ENCODE measurements at regions not wholly inside any gene's neighbourhood (a gene's known extent, or its start where the extent isn't known, plus 50 kb on each side); places are given as distances from the start of the nearest gene placed in this dataset.

DNA sequence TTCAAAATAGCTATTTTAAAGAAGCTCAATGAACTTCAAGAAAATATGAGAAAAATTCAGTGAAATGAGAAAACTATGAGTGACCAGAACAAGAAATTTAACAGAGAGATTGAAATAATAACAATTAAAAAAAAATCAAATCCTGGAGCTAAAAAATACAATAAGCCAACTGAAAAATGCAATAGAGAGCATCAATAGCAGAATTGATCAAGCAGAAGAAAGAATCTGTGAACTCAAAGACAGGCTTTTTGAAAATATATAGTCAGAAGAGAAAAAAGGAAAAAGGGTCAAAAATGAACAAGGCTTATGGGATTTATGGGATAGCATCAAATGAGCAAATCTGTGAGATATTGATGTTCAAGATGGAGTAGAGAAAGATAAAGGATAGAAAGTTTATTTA is 133.0 kb downstream of the OTUD1 start:
- Histone ChIP-seq H3K18ac (ENCODE audit: low read depth in 1 of 2, low read length in 2 of 2) (no peak overlapping the region), H2AFZ (ENCODE audit: low read depth, low read length) (no peak overlapping the region), H2BK5ac (ENCODE audit: low read depth, low read length, poor library complexity, severe bottlenecking) (no peak overlapping the region), H2BK15ac (ENCODE audit: low read depth, poor library complexity, severe bottlenecking) (no peak overlapping the region), H2AK5ac (ENCODE audit: low read length, severe bottlenecking) (no peak overlapping the region), H3K14ac (ENCODE audit: low read length in 2 of 2) (no peak overlapping the region), H3K4me2 (ENCODE audit: low read length, poor library complexity, severe bottlenecking) (no peak overlapping the region), H3K36me3 (ENCODE audit: control insufficient read depth in 1 of 2, insufficient read depth in 2 of 2, low read depth in 1 of 2, low read length in 2 of 2) (no peaks in the 10 kb centered on the region), H3K4ac (ENCODE audit: low read depth in 1 of 2, low read length in 2 of 2) (no peak overlapping the region), H3K27ac (ENCODE audit: low read length, poor library complexity, severe bottlenecking) (no peak overlapping the region), H2BK120ac (ENCODE audit: low read depth, low read length) (no peak overlapping the region), H4K8ac (ENCODE audit: low read length) (no peak overlapping the region), H3K4me1 (ENCODE audit: control insufficient read depth, insufficient read depth, low read depth, low read length) (no peaks in the 10 kb centered on the region), H3K4me3 (ENCODE audit: insufficient read depth in 1 of 2, low read depth in 1 of 2, low read length in 2 of 2) (no peak overlapping the region), H4K91ac (ENCODE audit: low read length) (no peak overlapping the region), H3K79me1 (replicated peaks; ENCODE audit: low read length, poor library complexity, severe bottlenecking) (no peaks in the 10 kb centered on the region), H2BK12ac (ENCODE audit: low read length in 2 of 2) (no peak overlapping the region), H3K9ac (ENCODE audit: low read length) (no peak overlapping the region), H3K9me3 (ENCODE audit: control insufficient read depth, low read length) (peaks cover 44% of the 10 kb centered on the region), H3K27me3 (ENCODE audit: control insufficient read depth in 1 of 2, insufficient read depth in 1 of 2, low read length in 2 of 2) (no peaks in the 10 kb centered on the region), H3K23ac (ENCODE audit: low read length in 2 of 2) (no peak overlapping the region)
- DNase-seq, result no peak

- no peak overlapping the region for H3K27ac ChIP-seq (ENCODE audit: low read length, poor library complexity, severe bottlenecking)
- no peak overlapping the region for H3K14ac ChIP-seq (ENCODE audit: low read length in 2 of 2)
- H3K23ac ChIP-seq (ENCODE audit: low read length in 2 of 2), result no peak overlapping the region
- H2AFZ ChIP-seq (ENCODE audit: low read depth, low read length), result no peak overlapping the region
- H3K9me3 ChIP-seq (ENCODE audit: control insufficient read depth, low read length), result peaks cover 5% of the 10 kb centered on the region
- H4K91ac ChIP-seq (ENCODE audit: low read length), result no peak overlapping the region
- H2BK120ac ChIP-seq (ENCODE audit: low read depth, low read length), result no peak overlapping the region
- H3K79me1 ChIP-seq (replicated peaks; ENCODE audit: low read length, poor library complexity, severe bottlenecking), result no peaks in the 10 kb centered on the region
- H3K27me3 ChIP-seq (ENCODE audit: control insufficient read depth in 1 of 2, insufficient read depth in 1 of 2, low read length in 2 of 2), result peaks cover 0 to 4% of the 10 kb centered on the region in 2 experiments
- WGBS, result 73% methylated on average over 2 of the region's 2 CpGs
- H3K4ac ChIP-seq (ENCODE audit: low read depth in 1 of 2, low read length in 2 of 2), result no peak overlapping the region
- H3K18ac ChIP-seq (ENCODE audit: low read depth in 1 of 2, low read length in 2 of 2), result no peak overlapping the region
- H3K4me3 ChIP-seq (ENCODE audit: insufficient read depth in 1 of 2, low read depth in 1 of 2, low read length in 2 of 2), result no peak overlapping the region
- no peak overlapping the region for H2AK5ac ChIP-seq (ENCODE audit: low read length, severe bottlenecking)
- no peaks in the 10 kb centered on the region for H3K36me3 ChIP-seq (ENCODE audit: control insufficient read depth in 1 of 2, insufficient read depth in 2 of 2, low read depth in 1 of 2, low read length in 2 of 2)
- no peak overlapping the region for H4K8ac ChIP-seq (ENCODE audit: low read length)
- DNase-seq, result no peak
- no peak overlapping the region for H2BK12ac ChIP-seq (ENCODE audit: low read length in 2 of 2)
- no peak overlapping the region for H3K9ac ChIP-seq (ENCODE audit: low read length)
- no peaks in the 10 kb centered on the region for H3K4me1 ChIP-seq (ENCODE audit: control insufficient read depth, insufficient read depth, low read depth, low read length)
- H2BK5ac ChIP-seq (ENCODE audit: low read depth, low read length, poor library complexity, severe bottlenecking), result no peak overlapping the region
- H2BK15ac ChIP-seq (ENCODE audit: low read depth, poor library complexity, severe bottlenecking), result no peak overlapping the region
- H3K4me2 ChIP-seq (ENCODE audit: low read length, poor library complexity, severe bottlenecking), result no peak overlapping the region
These were observed 143.1 kb downstream of the OTUD1 start for GRCh38 chr10:23581906-23582450.

- Histone ChIP-seq H2AFZ (ENCODE audit: low read depth, low read length) (no peak overlapping the region), H3K79me1 (replicated peaks; ENCODE audit: low read length, poor library complexity, severe bottlenecking) (no peaks in the 10 kb centered on the region), H2BK12ac (ENCODE audit: low read length in 2 of 2) (no peak overlapping the region), H3K18ac (ENCODE audit: low read depth in 1 of 2, low read length in 2 of 2) (no peak overlapping the region), H3K9ac (ENCODE audit: low read length) (no peak overlapping the region), H2BK5ac (ENCODE audit: low read depth, low read length, poor library complexity, severe bottlenecking) (no peak overlapping the region), H3K27me3 (ENCODE audit: control insufficient read depth in 1 of 2, insufficient read depth in 1 of 2, low read length in 2 of 2) (peaks cover 0 to 2% of the 10 kb centered on the region in 2 experiments), H3K23ac (ENCODE audit: low read length in 2 of 2) (no peak overlapping the region), H3K4me1 (ENCODE audit: control insufficient read depth, insufficient read depth, low read depth, low read length) (no peaks in the 10 kb centered on the region), H3K14ac (ENCODE audit: low read length in 2 of 2) (no peak overlapping the region), H3K9me3 (ENCODE audit: control insufficient read depth, low read length) (no peaks in the 10 kb centered on the region), H3K4me3 (ENCODE audit: insufficient read depth in 1 of 2, low read depth in 1 of 2, low read length in 2 of 2) (no peak overlapping the region), H3K27ac (ENCODE audit: low read length, poor library complexity, severe bottlenecking) (no peak overlapping the region), H4K91ac (ENCODE audit: low read length) (no peak overlapping the region), H3K36me3 (ENCODE audit: control insufficient read depth in 1 of 2, insufficient read depth in 2 of 2, low read depth in 1 of 2, low read length in 2 of 2) (no peaks in the 10 kb centered on the region), H3K4ac (ENCODE audit: low read depth in 1 of 2, low read length in 2 of 2) (no peak overlapping the region), H3K4me2 (ENCODE audit: low read length, poor library complexity, severe bottlenecking) (no peak overlapping the region), H2AK5ac (ENCODE audit: low read length, severe bottlenecking) (no peak overlapping the region), H4K8ac (ENCODE audit: low read length) (no peak overlapping the region), H2BK15ac (ENCODE audit: low read depth, poor library complexity, severe bottlenecking) (no peak overlapping the region), H2BK120ac (ENCODE audit: low read depth, low read length) (no peak overlapping the region)
- DNase-seq, result no peak
- 93% methylated on average over 2 of the region's 2 CpGs for WGBS
These were observed 145.5 kb downstream of the OTUD1 start for GRCh38 chr10:23584396-23584795.

GRCh38 chr10:23585186-23585585 is 146.3 kb downstream of the OTUD1 start:
- Histone ChIP-seq H3K36me3 (ENCODE audit: control insufficient read depth in 1 of 2, insufficient read depth in 2 of 2, low read depth in 1 of 2, low read length in 2 of 2) (no peaks in the 10 kb centered on the region), H3K4me2 (ENCODE audit: low read length, poor library complexity, severe bottlenecking) (no peak overlapping the region), H2BK12ac (ENCODE audit: low read length in 2 of 2) (no peak overlapping the region), H4K8ac (ENCODE audit: low read length) (no peak overlapping the region), H2AFZ (ENCODE audit: low read depth, low read length) (no peak overlapping the region), H2BK15ac (ENCODE audit: low read depth, poor library complexity, severe bottlenecking) (no peak overlapping the region), H2AK5ac (ENCODE audit: low read length, severe bottlenecking) (no peak overlapping the region), H4K91ac (ENCODE audit: low read length) (no peak overlapping the region), H3K27me3 (ENCODE audit: control insufficient read depth in 1 of 2, insufficient read depth in 1 of 2, low read length in 2 of 2) (no peaks in the 10 kb centered on the region), H3K9ac (ENCODE audit: low read length) (no peak overlapping the region), H3K79me1 (replicated peaks; ENCODE audit: low read length, poor library complexity, severe bottlenecking) (no peaks in the 10 kb centered on the region), H2BK5ac (ENCODE audit: low read depth, low read length, poor library complexity, severe bottlenecking) (no peak overlapping the region), H2BK120ac (ENCODE audit: low read depth, low read length) (no peak overlapping the region), H3K4me3 (ENCODE audit: insufficient read depth in 1 of 2, low read depth in 1 of 2, low read length in 2 of 2) (no peak overlapping the region), H3K9me3 (ENCODE audit: control insufficient read depth, low read length) (no peaks in the 10 kb centered on the region), H3K18ac (ENCODE audit: low read depth in 1 of 2, low read length in 2 of 2) (no peak overlapping the region), H3K4me1 (ENCODE audit: control insufficient read depth, insufficient read depth, low read depth, low read length) (no peaks in the 10 kb centered on the region), H3K14ac (ENCODE audit: low read length in 2 of 2) (no peak overlapping the region), H3K27ac (ENCODE audit: low read length, poor library complexity, severe bottlenecking) (no peak overlapping the region), H3K4ac (ENCODE audit: low read depth in 1 of 2, low read length in 2 of 2) (no peak overlapping the region), H3K23ac (ENCODE audit: low read length in 2 of 2) (no peak overlapping the region)
- DNase-seq, result no peak
- WGBS, result 100% methylated on average over 1 of the region's 1 CpG
